GM10248 (cell line): ENCODE measurements at regions not wholly inside any gene's neighbourhood (a gene's known extent, or its start where the extent isn't known, plus 50 kb on each side); places are given as distances from the start of the nearest gene placed in this dataset.

Experiments
- CTCF ChIA-PET: fragments of 300-600 bp; sonication (Branson Sonifier 250); formaldehyde crosslinking; extraction: SDS; loops from one replicate; lab custom pipeline; 2021; ENCODE audit warnings: antibody characterized with exemption; lab: Yijun Ruan, JAX
- POLR2A ChIA-PET: fragments of 350-650 bp; sonication (Branson Sonifier 250); formaldehyde crosslinking; extraction: SDS; loops from one replicate; lab custom pipeline; 2020; ENCODE audit warnings: antibody characterized with exemption; lab: Yijun Ruan, JAX
- DNase-seq: peaks from one replicate; pipeline ENCODE4 v3.0.0; 2012; ENCODE audit errors: extremely low spot score
- TF ChIP-seq, protein P1 (sequence below): IDR thresholded peaks from 2 replicates; pipeline ENCODE4 v1.5.1; 2012; ENCODE audit warnings: mild to moderate bottlenecking, low read depth; ENCODE audit errors: extremely low read depth, missing control alignments, control extremely low read depth

GRCh38 chr3:24586920-24587319, 92.3 kb upstream of the THRB start:
- ChIA-PET CTCF (interaction anchor here (0.6 to 2.3 kb wide), 5 partner anchors 10 to 38 kb away, joined by 3 to 13 read pairs (median 3); no protein-coding TSS in a partner anchor), POLR2A (no interaction called here)
- no peak for DNase-seq
- TF ChIP-seq, protein P1, sequence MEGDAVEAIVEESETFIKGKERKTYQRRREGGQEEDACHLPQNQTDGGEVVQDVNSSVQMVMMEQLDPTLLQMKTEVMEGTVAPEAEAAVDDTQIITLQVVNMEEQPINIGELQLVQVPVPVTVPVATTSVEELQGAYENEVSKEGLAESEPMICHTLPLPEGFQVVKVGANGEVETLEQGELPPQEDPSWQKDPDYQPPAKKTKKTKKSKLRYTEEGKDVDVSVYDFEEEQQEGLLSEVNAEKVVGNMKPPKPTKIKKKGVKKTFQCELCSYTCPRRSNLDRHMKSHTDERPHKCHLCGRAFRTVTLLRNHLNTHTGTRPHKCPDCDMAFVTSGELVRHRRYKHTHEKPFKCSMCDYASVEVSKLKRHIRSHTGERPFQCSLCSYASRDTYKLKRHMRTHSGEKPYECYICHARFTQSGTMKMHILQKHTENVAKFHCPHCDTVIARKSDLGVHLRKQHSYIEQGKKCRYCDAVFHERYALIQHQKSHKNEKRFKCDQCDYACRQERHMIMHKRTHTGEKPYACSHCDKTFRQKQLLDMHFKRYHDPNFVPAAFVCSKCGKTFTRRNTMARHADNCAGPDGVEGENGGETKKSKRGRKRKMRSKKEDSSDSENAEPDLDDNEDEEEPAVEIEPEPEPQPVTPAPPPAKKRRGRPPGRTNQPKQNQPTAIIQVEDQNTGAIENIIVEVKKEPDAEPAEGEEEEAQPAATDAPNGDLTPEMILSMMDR: no peak

DNA sequence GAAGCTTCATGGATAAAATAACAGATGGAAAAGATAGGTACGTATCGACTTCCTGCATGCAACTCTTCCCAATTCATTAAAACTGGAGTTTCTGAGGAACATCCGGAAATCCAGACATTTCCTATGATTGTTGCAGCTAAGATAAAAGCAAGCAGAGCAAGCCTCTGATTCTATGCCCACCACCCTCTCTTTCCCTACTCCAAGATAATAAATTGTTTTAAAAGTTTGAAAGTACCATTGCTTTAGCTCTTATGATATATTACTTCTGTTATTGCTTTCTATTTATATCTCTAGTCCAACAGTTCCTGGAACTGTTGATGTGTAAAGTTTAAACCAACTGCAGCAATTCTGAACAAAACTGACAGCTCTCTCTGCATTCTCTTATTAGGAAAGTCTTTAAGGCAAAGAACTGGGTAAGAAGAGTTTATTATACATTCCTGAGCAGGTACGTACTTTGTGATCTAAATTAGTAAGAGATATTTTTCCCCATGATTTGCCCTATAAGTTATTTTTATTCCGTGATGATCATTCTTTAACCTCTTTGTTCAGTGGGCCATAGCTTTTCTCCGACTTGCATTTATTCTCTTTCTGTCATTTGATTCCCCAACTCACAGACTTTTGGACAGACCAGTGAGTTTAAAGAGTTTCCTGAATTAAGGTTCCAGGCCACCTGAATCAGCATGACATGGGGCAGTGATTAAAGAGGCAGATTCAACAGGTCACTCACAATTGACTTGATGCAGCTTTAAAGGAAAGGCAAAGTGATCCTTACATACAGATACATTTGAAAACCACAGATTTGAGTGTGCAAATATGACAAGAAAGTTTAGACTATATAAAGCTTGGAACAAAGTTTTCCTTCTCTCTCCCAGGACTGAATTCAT, 94.2 kb upstream of the THRB start:
- POLR2A ChIA-PET: no interaction called here
- TF ChIP-seq, protein P1: no peak
- DNase-seq: no peak
- CTCF ChIA-PET: interaction anchor here (1.3 to 1.4 kb wide), 3 partner anchors 12 to 27 kb away, joined by 3 read pairs; no protein-coding TSS in a partner anchor

GRCh38 chr3:24589513-24589851, 94.8 kb upstream of the THRB start:
- CTCF ChIA-PET: interaction anchor here (1.3 kb wide), 1 partner anchor 28 kb away, joined by 3 read pairs; no protein-coding TSS in a partner anchor
- TF ChIP-seq, protein P1: no peak
- POLR2A ChIA-PET: no interaction called here
- no peak for DNase-seq

DNA sequence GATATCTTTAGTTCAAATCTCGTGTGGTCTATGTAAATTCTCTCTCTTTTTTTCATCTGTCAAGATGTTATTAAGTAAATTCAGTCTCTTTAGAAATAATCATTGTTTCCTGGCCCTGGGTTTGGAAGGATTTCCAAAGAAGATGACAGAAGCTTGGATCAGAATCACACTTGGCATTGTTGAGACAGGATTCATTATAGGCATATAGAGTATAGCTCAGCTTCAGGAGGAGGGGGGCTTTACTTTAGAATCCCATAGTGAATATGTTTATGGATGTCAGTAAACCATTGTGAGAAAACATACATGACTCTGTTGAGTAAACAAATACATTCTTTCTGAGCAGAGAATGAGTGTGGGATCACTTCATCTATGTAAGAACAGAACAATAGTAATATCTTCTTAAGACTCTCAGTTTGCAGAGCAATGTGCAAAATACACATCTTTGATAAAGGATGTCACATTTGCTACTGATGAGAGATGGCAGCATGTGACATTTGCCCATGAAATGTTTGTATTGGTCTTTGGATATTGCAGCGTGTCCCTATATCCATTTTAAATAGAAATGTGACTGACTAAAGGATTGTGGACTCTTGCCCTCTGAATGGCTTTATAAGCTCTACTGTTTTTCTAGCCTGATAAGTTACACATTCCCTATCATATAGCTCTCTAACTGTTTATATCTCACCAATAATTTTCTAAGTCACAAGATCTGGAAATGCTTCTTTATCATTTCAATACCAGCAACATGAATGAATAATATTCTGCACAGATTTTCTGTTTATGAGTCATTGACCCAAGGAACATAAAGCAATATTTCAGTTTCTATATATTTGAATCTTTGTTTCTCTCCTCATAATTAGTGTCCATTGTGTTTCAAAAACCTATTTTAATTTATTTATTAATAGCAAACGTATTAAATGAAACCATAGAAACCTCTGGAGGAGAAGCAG, 95.6 kb upstream of the THRB start:
- POLR2A ChIA-PET: no interaction called here
- TF ChIP-seq, protein P1: no peak
- CTCF ChIA-PET: interaction anchor here (1.3 to 1.9 kb wide), 2 partner anchors 19 to 28 kb away, joined by 3 to 6 read pairs; no protein-coding TSS in a partner anchor
- DNase-seq: no peak

GRCh38 chr3:24591191-24591590, 96.5 kb upstream of the THRB start:
- DNase-seq: no peak
- ChIA-PET CTCF (interaction anchor here (1.9 kb wide), 1 partner anchor 18 kb away, joined by 6 read pairs; no protein-coding TSS in a partner anchor), POLR2A (no interaction called here)
- TF ChIP-seq, protein P1: no peak

DNA sequence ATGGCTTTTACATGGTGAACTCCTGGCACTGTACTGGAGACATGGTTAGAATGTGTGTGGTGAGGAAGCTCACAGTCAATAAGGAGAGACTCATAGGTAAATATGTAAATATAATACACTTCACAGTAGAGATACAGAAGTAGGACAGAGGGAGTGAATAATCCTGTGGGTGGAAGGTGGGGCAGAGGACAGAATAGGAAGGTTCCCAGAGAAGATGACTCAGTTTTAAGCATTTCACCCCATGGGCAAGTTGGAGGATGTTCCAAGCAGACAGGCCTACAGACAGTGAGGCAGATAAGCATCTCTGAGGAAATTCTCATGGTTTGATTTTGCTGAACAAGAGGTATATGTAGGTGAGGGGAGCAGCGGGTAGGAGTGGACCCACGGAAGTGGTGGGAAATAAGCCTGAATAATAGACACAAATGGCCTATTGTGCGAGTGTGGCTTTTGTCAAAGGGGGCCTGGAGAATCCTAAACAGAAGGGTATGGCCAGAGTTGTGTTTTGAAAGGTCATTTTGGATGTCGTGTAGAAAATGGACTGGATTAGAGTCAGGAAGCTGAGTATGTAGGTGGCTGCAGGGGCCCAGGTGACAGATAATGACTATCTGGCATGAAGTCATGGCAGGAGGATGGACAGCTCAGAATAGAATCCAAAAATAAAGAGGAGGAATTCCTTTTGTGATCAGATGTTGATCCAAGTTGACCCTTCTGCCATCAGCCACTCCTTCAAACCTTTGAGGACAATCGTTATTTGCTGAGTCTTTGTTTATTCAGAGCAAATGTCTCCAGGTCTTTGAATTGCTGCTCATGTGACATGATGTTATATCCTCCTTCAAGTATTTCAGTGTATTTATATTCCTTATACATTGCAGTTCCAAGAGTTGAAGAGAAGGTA, 97.3 kb upstream of the THRB start:
- TF ChIP-seq, protein P1: no peak
- ChIA-PET CTCF (interaction anchor here (1.3 to 1.9 kb wide), 2 partner anchors 11 to 17 kb away, joined by 3 to 6 read pairs; no protein-coding TSS in a partner anchor), POLR2A (no interaction called here)
- no peak for DNase-seq
